MM.1S (cell line): ENCODE measurements at regions not wholly inside any gene's neighbourhood (a gene's known extent, or its start where the extent isn't known, plus 50 kb on each side); places are given as distances from the start of the nearest gene placed in this dataset.
"Not testable (repeated sequence)": the region's sequence is repeated elsewhere in the genome, so short reads cannot be mapped to it uniquely, and the experiment has no call there.

ENCODE experiments used
- CTCF ChIP-seq: fragments of 300-600 bp; sonication (generic); IDR thresholded peaks from 2 replicates; pipeline ENCODE4 v1.5.1; 2016; ENCODE audit warnings: antibody characterized with exemption, low read length, mixed read lengths
- EZH2 ChIP-seq: fragments of 300-600 bp; sonication (generic); optimal IDR thresholded peaks from 2 replicates; pipeline ENCODE3; 2017; ENCODE audit warnings: low read depth, mild to moderate bottlenecking, antibody characterized with exemption, low read length, mixed read lengths

GRCh38 chr14:105942725-105943124 is 416.3 kb downstream of the TMEM121 start:
- not testable (repeated sequence) for TF ChIP-seq EZH2, CTCF
